GM21360 (cell line): ENCODE measurements at regions not wholly inside any gene's neighbourhood (a gene's known extent, or its start where the extent isn't known, plus 50 kb on each side); places are given as distances from the start of the nearest gene placed in this dataset.
"Not testable (repeated sequence)": the region's sequence is repeated elsewhere in the genome, so short reads cannot be mapped to it uniquely, and the experiment has no call there.

Experiments
- ATAC-seq: cut with Tn5 transposase; IDR thresholded peaks from one replicate; pipeline ENCODE4 v1.9.1; 2021; ENCODE audit warnings: mild to moderate bottlenecking, moderate library complexity; ENCODE audit not compliant: unreplicated experiment

- ATAC-seq, result no peak
These were observed 322.8 kb upstream of the FAT1 start for GRCh38 chr4:187046471-187046870.

GRCh38 chr4:187059021-187059420 lies 335.4 kb upstream of the FAT1 start:
- no peak for ATAC-seq

- no peak for ATAC-seq
These were observed 336.2 kb upstream of the FAT1 start for GRCh38 chr4:187059895-187060294.

GRCh38 chr4:187060551-187060950 lies 336.9 kb upstream of the FAT1 start:
- no peak for ATAC-seq

GRCh38 chr4:187063251-187063650 lies 339.6 kb upstream of the FAT1 start:
- ATAC-seq, result no peak

GRCh38 chr4:187064033-187064432 lies 340.4 kb upstream of the FAT1 start:
- ATAC-seq, result no peak

- ATAC-seq, result no peak
These were observed 341.7 kb upstream of the FAT1 start for GRCh38 chr4:187065396-187065795.

GRCh38 chr4:187065806-187066205 lies 342.1 kb upstream of the FAT1 start:
- ATAC-seq, result no peak

- no peak for ATAC-seq
These were observed 345.7 kb upstream of the FAT1 start for GRCh38 chr4:187069398-187069797.

GRCh38 chr4:187070158-187070557 lies 346.5 kb upstream of the FAT1 start:
- no peak for ATAC-seq

GRCh38 chr4:187070740-187071139 lies 347.1 kb upstream of the FAT1 start:
- ATAC-seq, result no peak

GRCh38 chr4:187071946-187072600 lies 348.4 kb upstream of the FAT1 start:
- ATAC-seq, result no peak

GRCh38 chr4:187073820-187074219 lies 350.2 kb upstream of the FAT1 start:
- no peak for ATAC-seq

GRCh38 chr4:187075514-187075913 lies 351.9 kb upstream of the FAT1 start:
- no peak for ATAC-seq

GRCh38 chr4:187077744-187078401 lies 354.2 kb upstream of the FAT1 start:
- no peak for ATAC-seq

- ATAC-seq, result no peak
These were observed 361.0 kb upstream of the FAT1 start for GRCh38 chr4:187084701-187085100.

- ATAC-seq, result no peak
These were observed 361.7 kb upstream of the FAT1 start for GRCh38 chr4:187085339-187085738.

- no peak for ATAC-seq
These were observed 362.5 kb upstream of the FAT1 start for GRCh38 chr4:187086151-187086550.

GRCh38 chr4:187088070-187088799 lies 364.6 kb upstream of the FAT1 start:
- no peak for ATAC-seq

GRCh38 chr4:187090401-187090800 lies 366.7 kb upstream of the FAT1 start:
- no peak for ATAC-seq

GRCh38 chr4:187090832-187091231 lies 367.2 kb upstream of the FAT1 start:
- not testable (repeated sequence) for ATAC-seq

- no peak for ATAC-seq
These were observed 370.5 kb upstream of the FAT1 start for GRCh38 chr4:187094144-187094543.
